HL-60/S4 treated with phorbol 12-myristate 13-acetate at 8.2 ng/mL for 4 days and 3 days (cell line): ENCODE measurements at regions not wholly inside any gene's neighbourhood (a gene's known extent, or its start where the extent isn't known, plus 50 kb on each side); places are given as distances from the start of the nearest gene placed in this dataset.

Experiments
- in situ Hi-C: fragments of 300-500 bp; cut with MboI; formaldehyde crosslinking; loops from 2 replicates; pipeline ENCODE4 v1.15.0; 2022; ENCODE audit warnings: low sequenced_read_pairs

GRCh38 chr6:1124885-1125284 lies 187.0 kb upstream of the FOXQ1 start:
- in situ Hi-C loops: no loop called here

GRCh38 chr6:1123386-1124375 lies 188.2 kb upstream of the FOXQ1 start:
- in situ Hi-C loops: no loop called here

- in situ Hi-C loops: no loop called here
These were observed 189.8 kb upstream of the FOXQ1 start for GRCh38 chr6:1122083-1122482.

GRCh38 chr6:1118287-1118647 lies 193.6 kb upstream of the FOXQ1 start:
- in situ Hi-C loops: no loop called here

- in situ Hi-C loops: no loop called here
These were observed 194.2 kb upstream of the FOXQ1 start for GRCh38 chr6:1117530-1118286.

- in situ Hi-C loops: no loop called here
These were observed 195.7 kb upstream of the FOXQ1 start for GRCh38 chr6:1116149-1116548.

- in situ Hi-C loops: no loop called here
These were observed 197.9 kb upstream of the FOXQ1 start for GRCh38 chr6:1113916-1114540.

GRCh38 chr6:1111361-1111760 lies 200.5 kb upstream of the FOXQ1 start:
- in situ Hi-C loops: no loop called here

GRCh38 chr6:1110941-1111349 lies 201.0 kb upstream of the FOXQ1 start:
- in situ Hi-C loops: no loop called here

GRCh38 chr6:1110164-1110563 lies 201.7 kb upstream of the FOXQ1 start:
- in situ Hi-C loops: no loop called here

GRCh38 chr6:1109134-1109533 lies 202.8 kb upstream of the FOXQ1 start:
- in situ Hi-C loops: no loop called here

- in situ Hi-C loops: no loop called here
These were observed 203.7 kb upstream of the FOXQ1 start for GRCh38 chr6:1108198-1108597.

- in situ Hi-C loops: no loop called here
These were observed 204.3 kb upstream of the FOXQ1 start for GRCh38 chr6:1107578-1107977.

- in situ Hi-C loops: no loop called here
These were observed 206.0 kb upstream of the FOXQ1 start for GRCh38 chr6:1105833-1106400.

- in situ Hi-C loops: no loop called here
These were observed 206.8 kb upstream of the FOXQ1 start for GRCh38 chr6:1104988-1105670.

- in situ Hi-C loops: no loop called here
These were observed 207.8 kb upstream of the FOXQ1 start for GRCh38 chr6:1103945-1104623.

- in situ Hi-C loops: no loop called here
These were observed 208.9 kb upstream of the FOXQ1 start for GRCh38 chr6:1103021-1103420.

- in situ Hi-C loops: no loop called here
These were observed 211.6 kb upstream of the FOXQ1 start for GRCh38 chr6:1100269-1100668.

- in situ Hi-C loops: no loop called here
These were observed 212.6 kb upstream of the FOXQ1 start for GRCh38 chr6:1099264-1099663.
